ENCODE measurements at regions not wholly inside any gene's neighbourhood (a gene's known extent, or its start where the extent isn't known, plus 50 kb on each side); places are given as distances from the start of the nearest gene placed in this dataset.

GRCh38 chr1:68795956-68796355, 299.1 kb upstream of the DEPDC1 start:
- TF ChIP-seq ZFP3 (CRISPR knock-in tag; IDR thresholded peaks at IDR 0.05) (no peak), BACH2 (CRISPR knock-in tag; IDR thresholded peaks at IDR 0.05; ENCODE audit: borderline replicate concordance) (no peak), ZFP30 (CRISPR knock-in tag; IDR thresholded peaks at IDR 0.05) (no peak), TSHZ2 (CRISPR knock-in tag; IDR thresholded peaks at IDR 0.05) (no peak), PATZ1 (CRISPR knock-in tag; IDR thresholded peaks at IDR 0.05; ENCODE audit: borderline replicate concordance) (no peak), ISL1 (CRISPR knock-in tag; IDR thresholded peaks at IDR 0.05) (no peak)
